ENCODE measurements at regions not wholly inside any gene's neighbourhood (a gene's known extent, or its start where the extent isn't known, plus 50 kb on each side); places are given as distances from the start of the nearest gene placed in this dataset.

- in situ Hi-C loops (cut with HindIII; ENCODE audit: low pct_ligation_motif_present, low sequenced_read_pairs), result no loop called here
- TF ChIP-seq CTCF (IDR thresholded peaks at IDR 0.05; ENCODE audit: low read depth, low read length, missing control alignments), result no peak
- no peak for DNase-seq
- H3K36me3 ChIP-seq (replicated peaks), result no peaks in the 10 kb centered on the region
- no peaks in the 10 kb centered on the region for H3K27me3 ChIP-seq (replicated peaks)
- H3K27ac ChIP-seq, result no peak overlapping the region
- no peak overlapping the region for H3K4me3 ChIP-seq (ENCODE audit: low read depth, low read length)
Measured at GRCh38 chr15:38975282-38975990, 410.8 kb upstream of the RASGRP1 start.

DNA sequence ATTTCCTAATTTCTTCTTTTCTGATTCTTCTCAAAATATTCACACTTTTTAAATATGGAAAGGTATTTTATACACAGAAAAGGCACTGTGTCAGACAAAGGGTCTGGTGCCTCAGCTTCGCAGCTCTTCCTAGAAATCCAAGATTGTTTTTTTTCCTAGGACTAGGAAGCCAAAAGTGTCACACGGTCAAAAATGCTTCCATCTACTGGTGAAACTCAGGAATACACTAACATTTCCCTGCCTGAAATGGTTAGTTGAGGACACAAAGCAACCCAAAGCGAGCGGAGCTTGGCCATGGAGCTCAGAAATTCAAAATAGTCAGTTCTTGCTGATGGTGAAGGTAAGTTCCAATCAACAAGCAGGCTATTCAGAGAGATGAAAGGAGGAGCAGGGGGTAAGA, 426.5 kb upstream of the RASGRP1 start:
- H3K27ac ChIP-seq, result no peak overlapping the region
- peak; percentile 40 for DNase-seq
- in situ Hi-C loops (cut with HindIII; ENCODE audit: low pct_ligation_motif_present, low sequenced_read_pairs), result no loop called here
- H3K36me3 ChIP-seq (replicated peaks), result no peaks in the 10 kb centered on the region
- H3K27me3 ChIP-seq (replicated peaks), result no peaks in the 10 kb centered on the region
- peak; percentile 65 for TF ChIP-seq CTCF (IDR thresholded peaks at IDR 0.05; ENCODE audit: low read depth, low read length, missing control alignments)
- H3K4me3 ChIP-seq (ENCODE audit: low read depth, low read length), result no peak overlapping the region

- Histone ChIP-seq H3K27ac (no peak overlapping the region), H3K4me3 (ENCODE audit: low read depth, low read length) (no peak overlapping the region), H3K36me3 (replicated peaks) (no peaks in the 10 kb centered on the region), H3K27me3 (replicated peaks) (no peaks in the 10 kb centered on the region)
- no peak for TF ChIP-seq CTCF (IDR thresholded peaks at IDR 0.05; ENCODE audit: low read depth, low read length, missing control alignments)
- in situ Hi-C loops (cut with HindIII; ENCODE audit: low pct_ligation_motif_present, low sequenced_read_pairs), result no loop called here
- no peak for DNase-seq
Measured at GRCh38 chr15:38991701-38992100, 427.1 kb upstream of the RASGRP1 start.

GRCh38 chr15:38992506-38992905, 427.9 kb upstream of the RASGRP1 start:
- H3K27ac ChIP-seq, result no peak overlapping the region
- no peaks in the 10 kb centered on the region for H3K36me3 ChIP-seq (replicated peaks)
- no peak overlapping the region for H3K4me3 ChIP-seq (ENCODE audit: low read depth, low read length)
- DNase-seq, result no peak
- no peak for TF ChIP-seq CTCF (IDR thresholded peaks at IDR 0.05; ENCODE audit: low read depth, low read length, missing control alignments)
- in situ Hi-C loops (cut with HindIII; ENCODE audit: low pct_ligation_motif_present, low sequenced_read_pairs), result no loop called here
- H3K27me3 ChIP-seq (replicated peaks), result no peaks in the 10 kb centered on the region

- no peak overlapping the region for H3K27ac ChIP-seq
- TF ChIP-seq CTCF (IDR thresholded peaks at IDR 0.05; ENCODE audit: low read depth, low read length, missing control alignments), result no peak
- no peak for DNase-seq
- H3K4me3 ChIP-seq (ENCODE audit: low read depth, low read length), result no peak overlapping the region
- in situ Hi-C loops (cut with HindIII; ENCODE audit: low pct_ligation_motif_present, low sequenced_read_pairs), result no loop called here
- H3K27me3 ChIP-seq (replicated peaks), result no peaks in the 10 kb centered on the region
- H3K36me3 ChIP-seq (replicated peaks), result no peaks in the 10 kb centered on the region
Measured at GRCh38 chr15:38992930-38993329, 428.3 kb upstream of the RASGRP1 start.

- in situ Hi-C loops (cut with HindIII; ENCODE audit: low pct_ligation_motif_present, low sequenced_read_pairs), result no loop called here
- H3K36me3 ChIP-seq (replicated peaks), result no peaks in the 10 kb centered on the region
Measured at GRCh38 chr15:38994310-38994709, 429.7 kb upstream of the RASGRP1 start.

More at GRCh38 chr15:38994310-38994709, 429.7 kb upstream of the RASGRP1 start:
- TF ChIP-seq CTCF (IDR thresholded peaks at IDR 0.05; ENCODE audit: low read depth, low read length, missing control alignments), result no peak
- no peak for DNase-seq
- Histone ChIP-seq H3K27ac (no peak overlapping the region), H3K27me3 (replicated peaks) (no peaks in the 10 kb centered on the region), H3K4me3 (ENCODE audit: low read depth, low read length) (no peak overlapping the region)

Measured in brain microvascular endothelial cell (primary cell).